Erythroblast (primary cell): ENCODE measurements at regions not wholly inside any gene's neighbourhood (a gene's known extent, or its start where the extent isn't known, plus 50 kb on each side); places are given as distances from the start of the nearest gene placed in this dataset.

ENCODE experiments used
- GATA1 ChIP-seq: IDR thresholded peaks from 2 replicates; pipeline ENCODE4 v1.6.1; 2011; ENCODE audit warnings: low read depth, mild to moderate bottlenecking, control low read depth, low read length, moderate library complexity
- POLR2A ChIP-seq: IDR thresholded peaks from 2 replicates; pipeline ENCODE4 v1.6.1; 2011; ENCODE audit warnings: mild to moderate bottlenecking, low read length

DNA sequence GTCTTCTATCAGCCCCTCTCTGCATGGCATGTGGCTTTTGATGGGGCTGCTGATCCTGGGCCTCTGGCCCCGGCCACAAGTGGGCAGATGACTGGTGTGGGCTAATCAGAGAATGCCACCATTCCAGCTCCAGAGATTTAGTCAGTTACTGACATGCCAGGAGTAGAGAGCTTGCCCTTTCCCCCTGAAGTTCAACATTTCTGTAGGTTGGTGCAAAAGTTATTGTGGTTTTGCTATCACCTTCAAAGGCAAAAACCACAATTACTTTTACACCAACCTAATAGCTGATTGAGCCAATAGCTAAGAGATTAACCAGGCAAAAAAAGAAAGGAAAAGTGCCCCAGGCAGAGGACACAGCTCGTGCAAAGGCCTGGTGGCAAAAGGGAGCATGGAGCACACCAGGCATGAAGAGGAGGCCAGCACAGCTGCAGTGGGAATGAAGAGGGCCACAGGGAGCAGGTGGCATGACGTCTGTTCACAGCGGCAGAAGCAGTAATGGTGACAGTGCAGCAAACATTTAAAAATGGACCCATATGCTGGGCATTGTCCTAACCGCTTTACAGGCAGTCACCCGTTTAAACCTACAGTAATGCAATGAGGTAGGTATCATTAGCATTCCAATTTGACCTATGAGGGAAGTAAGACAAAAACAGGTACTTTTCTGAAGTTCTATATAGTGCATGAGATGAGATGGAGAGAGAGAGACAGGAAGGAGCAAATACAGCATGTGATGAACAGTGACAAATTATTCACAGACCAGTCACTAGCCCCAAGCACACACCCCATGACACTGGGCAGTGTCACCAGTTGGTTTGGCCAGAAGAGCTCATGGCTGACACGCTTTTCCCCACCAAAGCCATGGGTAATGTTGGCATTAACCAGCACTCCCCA is 373.0 kb upstream of the PROK2 start:
- TF ChIP-seq POLR2A (no peak), GATA1 (no peak)
